A549 (cell line): ENCODE measurements at regions not wholly inside any gene's neighbourhood (a gene's known extent, or its start where the extent isn't known, plus 50 kb on each side); places are given as distances from the start of the nearest gene placed in this dataset.

Experiments
- ATAC-seq, 2 experiments: fragments of 200-7000 bp in 1 of 2; fragments of >200 bp in 1 of 2; cut with Nextera tagmentation in 1 of 2; cut with Tn5 transposase in 1 of 2; 3 replicates each; pipeline versions ENCODE4 v1.8.0 to v1.9.1; 2018 to 2020; ENCODE audit warnings: mild to moderate bottlenecking in 1 of 2, moderate library complexity in 1 of 2
- CTCF ChIA-PET: fragments of 300-600 bp; sonication (Branson Sonifier 250); formaldehyde crosslinking; extraction: SDS; loops from one replicate; lab custom pipeline; 2021; ENCODE audit warnings: antibody characterized with exemption, inconsistent platforms; lab: Yijun Ruan, JAX
- POLR2A ChIA-PET: fragments of 350-600 bp; formaldehyde crosslinking; extraction: SDS; loops from one replicate; lab custom pipeline; 2021; ENCODE audit warnings: antibody characterized with exemption, inconsistent platforms; lab: Yijun Ruan, JAX
- DNase-seq, 2 experiments: peaks; one replicate each; pipeline versions ENCODE4 v3.0.0 to v3.0.0-alpha.2; 2011 to 2016; ENCODE audit warnings: low read depth in 1 of 2, low spot score in 1 of 2
- FAIRE-seq: peaks from 2 replicates; lab custom pipeline; 2011; peaks lifted over from hg19 to GRCh38; lab: Jason Lieb, UNC
- H3K27ac ChIP-seq, 2 experiments: fragments of >200 bp; sonication (Bioruptor Twin); formaldehyde crosslinking; 3 replicates each; pipeline ENCODE4 v1.5.1; 2016 to 2017
- H3K4me1 ChIP-seq: fragments of >200 bp; sonication (Bioruptor Twin); formaldehyde crosslinking; 3 replicates; pipeline ENCODE4 v1.6.1; 2016
- H3K4me2 ChIP-seq: fragments of >200 bp; sonication (Bioruptor Twin); formaldehyde crosslinking; 3 replicates; pipeline ENCODE4 v1.6.1; 2016
- H3K4me3 ChIP-seq: fragments of >200 bp; sonication (Bioruptor Twin); formaldehyde crosslinking; 3 replicates; pipeline ENCODE4 v1.5.1; 2016
- H3K9me3 ChIP-seq: fragments of >200 bp; sonication (Bioruptor Twin); formaldehyde crosslinking; 3 replicates; pipeline ENCODE4 v1.6.1; 2016
- CBX2 ChIP-seq: fragments of 200-600 bp; sonication (generic); IDR thresholded peaks from 2 replicates; pipeline ENCODE4 v1.6.1; 2016; ENCODE audit warnings: low read depth, mild to moderate bottlenecking, borderline replicate concordance
- CEBPB ChIP-seq, 2 experiments: fragments of >200 bp in 1 of 2; sonication (Bioruptor Twin) in 1 of 2; formaldehyde crosslinking in 1 of 2; IDR thresholded peaks; 2 replicates each; pipeline ENCODE4 v1.6.1; 2012 to 2016
- ESRRA ChIP-seq: fragments of 150-350 bp; IDR thresholded peaks from 2 replicates; pipeline ENCODE4 v1.6.1; 2014; ENCODE audit warnings: mild to moderate bottlenecking, low read length, borderline replicate concordance
- HEYL ChIP-seq: fragments of 250-450 bp; sonication (Bioruptor Pico); IDR thresholded peaks from 2 replicates; pipeline ENCODE4 v1.8.0; 2021; ENCODE audit warnings: mild to moderate bottlenecking, moderate library complexity
- KDM1A ChIP-seq: fragments of 200-600 bp; sonication (generic); IDR thresholded peaks from 2 replicates; pipeline ENCODE4 v1.6.1; 2016; ENCODE audit warnings: low read depth, mild to moderate bottlenecking
- KDM5A ChIP-seq: fragments of 200-600 bp; sonication (generic); IDR thresholded peaks from 2 replicates; pipeline ENCODE4 v1.6.1; 2016; ENCODE audit warnings: antibody characterized with exemption, mild to moderate bottlenecking
- MAFK ChIP-seq: fragments of 450-650 bp; IDR thresholded peaks from 2 replicates; pipeline ENCODE4 v1.6.1; 2014; ENCODE audit not compliant: partially characterized antibody
- NPAS2 ChIP-seq: fragments of 250-450 bp; sonication (Bioruptor Pico); IDR thresholded peaks from 2 replicates; pipeline ENCODE4 v1.8.0; 2022; ENCODE audit warnings: mild to moderate bottlenecking, moderate library complexity, borderline replicate concordance
- NR3C1 ChIP-seq: fragments of >200 bp; sonication (Bioruptor Twin); formaldehyde crosslinking; IDR thresholded peaks from 3 replicates; pipeline ENCODE4 v1.6.1; 2017
- PHF8 ChIP-seq: fragments of 200-600 bp; sonication (generic); IDR thresholded peaks from 2 replicates; pipeline ENCODE4 v1.6.1; 2016; ENCODE audit warnings: low read depth, mild to moderate bottlenecking, antibody characterized with exemption, moderate library complexity, borderline replicate concordance
- REST ChIP-seq: fragments of 200-600 bp; sonication (generic); IDR thresholded peaks from 2 replicates; pipeline ENCODE4 v1.6.1; 2016; ENCODE audit warnings: antibody characterized with exemption, mild to moderate bottlenecking, moderate library complexity
- RNF2 ChIP-seq: fragments of 200-600 bp; sonication (generic); IDR thresholded peaks from 2 replicates; pipeline ENCODE4 v1.6.1; 2016; ENCODE audit warnings: low read depth, mild to moderate bottlenecking, antibody characterized with exemption, moderate library complexity, borderline replicate concordance
- SREBF2 ChIP-seq: fragments of 450-650 bp; IDR thresholded peaks from 2 replicates; pipeline ENCODE4 v1.6.1; 2014; ENCODE audit warnings: mild to moderate bottlenecking, moderate library complexity
- TFCP2L1 ChIP-seq: fragments of 250-450 bp; sonication (Bioruptor Pico); IDR thresholded peaks from 2 replicates; pipeline ENCODE4 v1.5.0; 2021; ENCODE audit warnings: mild to moderate bottlenecking
- ZFP36 ChIP-seq: fragments of 450-650 bp; IDR thresholded peaks from 2 replicates; pipeline ENCODE4 v1.6.1; 2014; ENCODE audit warnings: borderline replicate concordance; ENCODE audit not compliant: partially characterized antibody
- ZNF302 ChIP-seq: fragments of 250-450 bp; sonication (Bioruptor Pico); IDR thresholded peaks from 2 replicates; pipeline ENCODE4 v1.9.0; 2021; ENCODE audit warnings: inconsistent platforms, mild to moderate bottlenecking, moderate library complexity
- WGBS: methylation state at CpG from one replicate; pipeline ENCODE4 v1.1.6; 2017; ENCODE audit errors: missing lambda C conversion rate; 5-methylcytosine and 5-hydroxymethylcytosine counted together
- TF ChIP-seq, protein P1 (sequence below): IDR thresholded peaks from 2 replicates; pipeline ENCODE4 v1.6.1; 2012; ENCODE audit warnings: low read depth, borderline replicate concordance
- TF ChIP-seq, protein P2 (sequence below): fragments of 250-450 bp; sonication (Bioruptor Pico); IDR thresholded peaks from 2 replicates; pipeline ENCODE4 v1.5.0; 2020; ENCODE audit warnings: low read depth, mild to moderate bottlenecking, moderate library complexity
- TF ChIP-seq, protein P3 (sequence below): fragments of >200 bp; sonication (Bioruptor Twin); formaldehyde crosslinking; IDR thresholded peaks from 2 replicates; pipeline ENCODE4 v1.6.1; 2016

DNA sequence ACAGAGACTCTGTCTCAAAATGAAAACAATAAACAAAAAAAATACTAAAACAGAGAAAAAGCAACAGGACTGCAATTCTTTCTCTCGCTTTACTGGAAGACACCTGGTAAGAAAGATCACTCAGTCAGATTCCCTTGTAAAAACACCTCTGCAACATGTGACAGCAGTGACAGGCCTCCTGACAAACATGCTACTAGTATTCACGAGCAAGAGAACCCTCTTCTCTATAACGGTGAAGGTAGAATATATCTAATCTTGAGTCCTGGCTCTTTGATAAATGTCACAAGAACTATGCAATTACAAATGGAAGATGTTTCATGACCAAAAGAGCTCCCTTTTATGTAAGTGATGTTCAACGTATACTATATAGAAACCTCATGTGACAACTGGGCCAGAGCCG, 986.7 kb upstream of the LRRN3 start:
- Histone ChIP-seq H3K4me2 (no peak overlapping the region), H3K9me3 (no peaks in the 10 kb centered on the region), H3K4me3 (no peak overlapping the region), H3K4me1 (no peaks in the 10 kb centered on the region), H3K27ac (no peak overlapping the region)
- DNase-seq (no peak), ATAC-seq (no peak), FAIRE-seq (no peak)
- no peak for TF ChIP-seq ESRRA
- TF ChIP-seq, protein P1, sequence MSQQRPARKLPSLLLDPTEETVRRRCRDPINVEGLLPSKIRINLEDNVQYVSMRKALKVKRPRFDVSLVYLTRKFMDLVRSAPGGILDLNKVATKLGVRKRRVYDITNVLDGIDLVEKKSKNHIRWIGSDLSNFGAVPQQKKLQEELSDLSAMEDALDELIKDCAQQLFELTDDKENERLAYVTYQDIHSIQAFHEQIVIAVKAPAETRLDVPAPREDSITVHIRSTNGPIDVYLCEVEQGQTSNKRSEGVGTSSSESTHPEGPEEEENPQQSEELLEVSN, result no peak
- WGBS, result 43% methylated on average over 5 of the region's 5 CpGs
- CTCF ChIA-PET, result interaction anchor here (0.9 kb wide), 1 partner anchor 14 kb away, joined by 3 read pairs; no protein-coding TSS in a partner anchor
- POLR2A ChIA-PET, result no interaction called here

GRCh38 chr7:110105307-110105706, 985.6 kb upstream of the LRRN3 start:
- no peak for TF ChIP-seq CEBPB (IDR thresholded peaks at IDR 0.05)
- no peak for TF ChIP-seq HEYL (CRISPR knock-in tag)
- TF ChIP-seq SREBF2, result no peak
- no peak for TF ChIP-seq CBX2
- TF ChIP-seq, protein P2, sequence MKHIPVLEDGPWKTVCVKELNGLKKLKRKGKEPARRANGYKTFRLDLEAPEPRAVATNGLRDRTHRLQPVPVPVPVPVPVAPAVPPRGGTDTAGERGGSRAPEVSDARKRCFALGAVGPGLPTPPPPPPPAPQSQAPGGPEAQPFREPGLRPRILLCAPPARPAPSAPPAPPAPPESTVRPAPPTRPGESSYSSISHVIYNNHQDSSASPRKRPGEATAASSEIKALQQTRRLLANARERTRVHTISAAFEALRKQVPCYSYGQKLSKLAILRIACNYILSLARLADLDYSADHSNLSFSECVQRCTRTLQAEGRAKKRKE, result no peak
- TF ChIP-seq, protein P3, sequence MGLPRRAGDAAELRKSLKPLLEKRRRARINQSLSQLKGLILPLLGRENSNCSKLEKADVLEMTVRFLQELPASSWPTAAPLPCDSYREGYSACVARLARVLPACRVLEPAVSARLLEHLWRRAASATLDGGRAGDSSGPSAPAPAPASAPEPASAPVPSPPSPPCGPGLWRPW, result no peak
- no peak for TF ChIP-seq ZNF302 (CRISPR knock-in tag)
- TF ChIP-seq KDM5A, result no peak
- no peak for TF ChIP-seq KDM1A
- no peak for TF ChIP-seq ZFP36
- no peak for TF ChIP-seq TFCP2L1 (CRISPR knock-in tag)
- no peak for TF ChIP-seq NPAS2 (CRISPR knock-in tag)
- no peak for TF ChIP-seq MAFK
- TF ChIP-seq REST, result no peak
- TF ChIP-seq NR3C1, result no peak
- no peak for TF ChIP-seq PHF8
- TF ChIP-seq, protein P1, result no peak
- TF ChIP-seq RNF2, result no peak
- ChIA-PET CTCF (interaction anchor here (0.9 kb wide), 1 partner anchor 15 kb away, joined by 3 read pairs; no protein-coding TSS in a partner anchor), POLR2A (no interaction called here)
- no peak overlapping the region for H3K4me2 ChIP-seq
- FAIRE-seq (no peak), DNase-seq (no peak), ATAC-seq (no peak)
- no peaks in the 10 kb centered on the region for H3K4me1 ChIP-seq
- H3K27ac ChIP-seq, result no peak overlapping the region
- H3K4me3 ChIP-seq, result no peak overlapping the region
- no peaks in the 10 kb centered on the region for H3K9me3 ChIP-seq
- 32% methylated on average over 7 of the region's 7 CpGs for WGBS
